22Rv1 (cell line): ENCODE measurements at regions not wholly inside any gene's neighbourhood (a gene's known extent, or its start where the extent isn't known, plus 50 kb on each side); places are given as distances from the start of the nearest gene placed in this dataset.

ENCODE experiments used
- CTCF ChIP-seq: fragments of 450-650 bp; IDR thresholded peaks from 2 replicates; pipeline ENCODE4 v1.5.1; 2017; ENCODE audit warnings: mild to moderate bottlenecking
- ZFX ChIP-seq: fragments of 450-650 bp; IDR thresholded peaks from 2 replicates; pipeline ENCODE4 v1.6.1; 2017; ENCODE audit warnings: antibody characterized with exemption, borderline replicate concordance

DNA sequence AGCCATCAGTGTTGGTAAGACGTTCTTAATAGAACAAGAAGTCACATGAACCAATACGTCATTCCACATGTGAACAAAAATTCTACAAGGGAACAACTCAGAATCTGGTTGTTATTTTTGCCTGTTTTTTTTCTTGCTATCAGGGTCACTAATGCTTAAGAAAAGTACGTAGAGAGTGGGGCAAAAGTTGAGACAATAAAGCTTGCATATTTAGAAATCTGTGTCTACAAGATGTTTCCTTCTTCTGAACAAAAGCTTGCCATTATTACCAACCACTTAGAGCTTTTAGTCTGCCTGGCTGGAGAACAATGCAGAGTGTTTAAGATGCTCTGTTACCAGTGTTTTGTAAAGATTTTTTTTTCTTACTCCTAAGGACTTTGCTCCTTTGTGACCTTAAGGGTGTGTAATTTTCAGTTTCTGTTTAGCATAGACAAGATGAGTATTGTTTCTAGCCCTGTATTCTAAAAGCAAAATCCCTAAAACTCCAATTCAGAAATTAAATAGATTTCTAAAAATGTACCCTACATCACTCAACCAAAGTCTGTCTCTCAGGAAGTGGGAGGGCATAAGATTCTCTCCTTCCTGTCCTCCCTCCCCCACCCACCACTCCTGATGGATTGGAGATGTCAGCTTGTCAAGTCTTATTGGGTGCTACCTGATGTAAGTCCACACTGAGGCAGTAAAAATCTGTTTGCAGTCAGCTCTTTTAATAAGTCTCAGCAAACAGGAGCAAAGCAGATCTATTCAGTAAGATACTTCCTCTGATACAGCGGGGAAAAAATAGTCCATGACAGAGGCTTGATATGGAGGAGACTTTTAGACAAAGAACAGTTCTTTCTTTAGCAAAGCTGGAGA, 267.6 kb downstream of the GRIN2B start:
- no peak for TF ChIP-seq CTCF
- no peak for TF ChIP-seq ZFX
